Panc1 (cell line): ENCODE measurements at regions not wholly inside any gene's neighbourhood (a gene's known extent, or its start where the extent isn't known, plus 50 kb on each side); places are given as distances from the start of the nearest gene placed in this dataset.

Experiments
- ATAC-seq: fragments of 200-7000 bp; cut with Tn5 transposase; 2 replicates; pipeline ENCODE4 v1.9.1; 2020; ENCODE audit warnings: mild to moderate bottlenecking, moderate library complexity
- BruUV-seq: library from RNA; stranded (reverse); fragments of 400-500 nt; replicated peaks from 2 replicates; lab custom pipeline; 2021; lab: Mats Ljungman, UMichigan
- CTCF ChIA-PET: fragments of 300-600 bp; sonication (Branson Sonifier 250); formaldehyde crosslinking; loops from one replicate; lab custom pipeline; 2022; ENCODE audit warnings: antibody characterized with exemption; lab: Charles Lee
- POLR2A ChIA-PET: fragments of 300-600 bp; sonication (Branson Sonifier 250); formaldehyde crosslinking; loops from one replicate; lab custom pipeline; 2022; ENCODE audit warnings: antibody characterized with exemption; lab: Charles Lee
- DNase-seq: peaks from one replicate; pipeline ENCODE4 v3.0.0-alpha.2; 2010; ENCODE audit warnings: low read depth, low spot score
- H3K27ac ChIP-seq: 2 replicates; pipeline ENCODE4 v1.5.1; 2011; ENCODE audit warnings: mild to moderate bottlenecking, low read length, inconsistent platforms
- H3K27me3 ChIP-seq: fragments of 200-500 bp; sonication (Bioruptor generic); 2 replicates; pipeline ENCODE4 v1.6.0; 2014; ENCODE audit warnings: low read length, inconsistent platforms; ENCODE audit not compliant: control insufficient read depth, insufficient read depth
- H3K36me3 ChIP-seq: fragments of 200-500 bp; sonication (Bioruptor generic); 2 replicates; pipeline ENCODE4 v1.5.1; 2014; ENCODE audit warnings: inconsistent platforms, mild to moderate bottlenecking, low read length, moderate library complexity; ENCODE audit not compliant: control insufficient read depth, insufficient read depth
- H3K4me1 ChIP-seq: 2 replicates; pipeline ENCODE4 v1.5.1; 2011; ENCODE audit warnings: inconsistent platforms, mild to moderate bottlenecking, low read length, moderate library complexity; ENCODE audit not compliant: control insufficient read depth, insufficient read depth
- H3K4me3 ChIP-seq, 2 experiments: 2 replicates each; pipeline ENCODE4 v1.5.1; 2011 to 2012; ENCODE audit warnings: low read depth in 2 of 2, low read length in 2 of 2, mild to moderate bottlenecking in 2 of 2, inconsistent platforms in 1 of 2, moderate library complexity in 1 of 2
- H3K9me3 ChIP-seq: fragments of 200-500 bp; sonication (Bioruptor generic); 2 replicates; pipeline ENCODE4 v1.5.1; 2014; ENCODE audit warnings: low read depth, mild to moderate bottlenecking, inconsistent platforms, low read length, moderate library complexity; ENCODE audit not compliant: control insufficient read depth, insufficient read depth
- POLR2AphosphoS5 ChIP-seq: IDR thresholded peaks from 2 replicates; pipeline ENCODE4 v1.6.1; 2012; ENCODE audit warnings: mild to moderate bottlenecking, low read depth, low read length, moderate library complexity
- SIN3A ChIP-seq: IDR thresholded peaks from 2 replicates; pipeline ENCODE4 v1.6.1; 2012; ENCODE audit warnings: low read depth, mild to moderate bottlenecking, low read length, moderate library complexity, borderline replicate concordance; ENCODE audit not compliant: insufficient read depth
- TCF7L2 ChIP-seq: IDR thresholded peaks from 2 replicates; pipeline ENCODE4 v1.6.1; 2011; ENCODE audit warnings: mild to moderate bottlenecking, low read depth, low read length, inconsistent platforms
- in situ Hi-C: cut with HindIII; loops from 2 replicates; pipeline ENCODE4 v1.10.0; 2016; ENCODE audit warnings: low sequenced_read_pairs, low pct_unique_long_range_greater_than_20kb
- intact Hi-C: fragments of 100-400 bp; cut with micrococcal nuclease; formaldehyde crosslinking; loops from one replicate; pipeline ENCODE4 v1.10.0; 2022; ENCODE audit not compliant: unreplicated experiment
- TF ChIP-seq, protein P1 (sequence below), 2 experiments: IDR thresholded peaks; 2 replicates each; pipeline ENCODE4 v1.6.1; 2011 to 2012; ENCODE audit warnings: low read depth in 2 of 2, control low read depth in 1 of 2, low read length in 1 of 2, mild to moderate bottlenecking in 1 of 2, moderate library complexity in 1 of 2; ENCODE audit not compliant: insufficient read depth in 1 of 2
- TF ChIP-seq, protein P2 (sequence below): fragments of 450-650 bp; IDR thresholded peaks from 2 replicates; pipeline ENCODE4 v1.5.1; 2017; ENCODE audit warnings: mild to moderate bottlenecking

DNA sequence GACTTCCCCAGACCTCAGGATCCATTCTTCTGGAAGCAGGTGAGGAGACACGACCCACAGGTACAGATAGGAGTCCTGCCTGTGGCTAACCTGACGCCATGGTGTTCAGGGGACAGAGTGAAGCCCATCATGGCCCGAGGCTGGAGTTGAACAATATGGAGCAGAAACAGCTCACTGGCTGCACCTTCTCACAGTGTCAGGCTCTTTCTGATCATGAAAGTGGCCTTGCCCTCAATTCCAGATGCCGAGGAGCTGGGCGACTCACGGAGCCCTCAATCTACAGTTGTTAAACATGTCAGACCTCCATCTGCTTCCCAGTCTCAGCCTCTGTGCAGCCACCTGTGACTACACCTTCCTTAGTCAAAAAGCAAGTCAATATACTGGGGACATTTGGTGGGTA, 110.8 kb upstream of the SMAD3 start:
- in situ Hi-C loops = no loop called here

DNA sequence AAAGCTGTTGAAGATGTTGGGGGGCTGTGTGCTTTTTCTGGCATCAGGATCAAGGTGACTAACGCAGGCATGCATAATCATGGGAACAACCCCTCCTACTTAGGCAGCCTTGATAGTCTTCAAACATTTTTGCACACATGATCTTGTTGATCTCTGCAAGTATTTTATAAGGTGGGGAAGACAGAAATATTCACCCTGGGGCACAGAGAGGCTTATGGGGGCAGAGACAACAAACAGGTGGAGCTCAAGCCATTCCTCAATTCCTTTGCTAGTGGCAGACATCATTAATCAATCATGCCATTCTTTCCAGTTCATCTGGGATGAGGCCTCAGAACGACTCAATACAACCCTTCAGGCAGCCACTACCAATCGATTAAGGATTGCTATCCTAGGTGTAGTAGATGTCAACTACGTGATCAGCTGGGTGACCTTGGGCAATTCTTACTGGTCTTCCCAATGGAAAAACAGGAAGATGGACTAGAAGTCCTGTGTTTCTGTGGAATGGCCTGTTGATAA, 110.3 kb upstream of the SMAD3 start:
- Histone ChIP-seq H3K4me1 (peaks cover 11% of the 10 kb centered on the region), H3K4me3 (no peak overlapping the region), H3K36me3 (no peaks in the 10 kb centered on the region), H3K27me3 (no peaks in the 10 kb centered on the region), H3K27ac (peak overlapping the region; percentile 67; the same call in 1 of the 2 replicates), H3K9me3 (no peaks in the 10 kb centered on the region)
- CTCF ChIA-PET = no interaction called here
- ATAC-seq = no peak
- BruUV-seq = no TSS peak
- POLR2A ChIA-PET = no interaction called here
- intact Hi-C loops (no loop called here), in situ Hi-C loops (no loop called here)
- no peak for TF ChIP-seq TCF7L2
- TF ChIP-seq SIN3A = no peak
- TF ChIP-seq, protein P1, sequence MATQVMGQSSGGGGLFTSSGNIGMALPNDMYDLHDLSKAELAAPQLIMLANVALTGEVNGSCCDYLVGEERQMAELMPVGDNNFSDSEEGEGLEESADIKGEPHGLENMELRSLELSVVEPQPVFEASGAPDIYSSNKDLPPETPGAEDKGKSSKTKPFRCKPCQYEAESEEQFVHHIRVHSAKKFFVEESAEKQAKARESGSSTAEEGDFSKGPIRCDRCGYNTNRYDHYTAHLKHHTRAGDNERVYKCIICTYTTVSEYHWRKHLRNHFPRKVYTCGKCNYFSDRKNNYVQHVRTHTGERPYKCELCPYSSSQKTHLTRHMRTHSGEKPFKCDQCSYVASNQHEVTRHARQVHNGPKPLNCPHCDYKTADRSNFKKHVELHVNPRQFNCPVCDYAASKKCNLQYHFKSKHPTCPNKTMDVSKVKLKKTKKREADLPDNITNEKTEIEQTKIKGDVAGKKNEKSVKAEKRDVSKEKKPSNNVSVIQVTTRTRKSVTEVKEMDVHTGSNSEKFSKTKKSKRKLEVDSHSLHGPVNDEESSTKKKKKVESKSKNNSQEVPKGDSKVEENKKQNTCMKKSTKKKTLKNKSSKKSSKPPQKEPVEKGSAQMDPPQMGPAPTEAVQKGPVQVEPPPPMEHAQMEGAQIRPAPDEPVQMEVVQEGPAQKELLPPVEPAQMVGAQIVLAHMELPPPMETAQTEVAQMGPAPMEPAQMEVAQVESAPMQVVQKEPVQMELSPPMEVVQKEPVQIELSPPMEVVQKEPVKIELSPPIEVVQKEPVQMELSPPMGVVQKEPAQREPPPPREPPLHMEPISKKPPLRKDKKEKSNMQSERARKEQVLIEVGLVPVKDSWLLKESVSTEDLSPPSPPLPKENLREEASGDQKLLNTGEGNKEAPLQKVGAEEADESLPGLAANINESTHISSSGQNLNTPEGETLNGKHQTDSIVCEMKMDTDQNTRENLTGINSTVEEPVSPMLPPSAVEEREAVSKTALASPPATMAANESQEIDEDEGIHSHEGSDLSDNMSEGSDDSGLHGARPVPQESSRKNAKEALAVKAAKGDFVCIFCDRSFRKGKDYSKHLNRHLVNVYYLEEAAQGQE (IDR thresholded peaks at IDR 0.05; ENCODE audit: insufficient read depth in 1 of 2, low read depth in 2 of 2, low read length in 1 of 2) = no peak
- TF ChIP-seq POLR2AphosphoS5 = no peak
- TF ChIP-seq, protein P2, sequence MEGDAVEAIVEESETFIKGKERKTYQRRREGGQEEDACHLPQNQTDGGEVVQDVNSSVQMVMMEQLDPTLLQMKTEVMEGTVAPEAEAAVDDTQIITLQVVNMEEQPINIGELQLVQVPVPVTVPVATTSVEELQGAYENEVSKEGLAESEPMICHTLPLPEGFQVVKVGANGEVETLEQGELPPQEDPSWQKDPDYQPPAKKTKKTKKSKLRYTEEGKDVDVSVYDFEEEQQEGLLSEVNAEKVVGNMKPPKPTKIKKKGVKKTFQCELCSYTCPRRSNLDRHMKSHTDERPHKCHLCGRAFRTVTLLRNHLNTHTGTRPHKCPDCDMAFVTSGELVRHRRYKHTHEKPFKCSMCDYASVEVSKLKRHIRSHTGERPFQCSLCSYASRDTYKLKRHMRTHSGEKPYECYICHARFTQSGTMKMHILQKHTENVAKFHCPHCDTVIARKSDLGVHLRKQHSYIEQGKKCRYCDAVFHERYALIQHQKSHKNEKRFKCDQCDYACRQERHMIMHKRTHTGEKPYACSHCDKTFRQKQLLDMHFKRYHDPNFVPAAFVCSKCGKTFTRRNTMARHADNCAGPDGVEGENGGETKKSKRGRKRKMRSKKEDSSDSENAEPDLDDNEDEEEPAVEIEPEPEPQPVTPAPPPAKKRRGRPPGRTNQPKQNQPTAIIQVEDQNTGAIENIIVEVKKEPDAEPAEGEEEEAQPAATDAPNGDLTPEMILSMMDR = no peak
- no peak for DNase-seq

More for the DNA sequence above, 110.8 kb upstream of the SMAD3 start:
- DNase-seq (no peak), ATAC-seq (no peak)
- ChIA-PET CTCF (no interaction called here), POLR2A (no interaction called here)
- TF ChIP-seq, protein P1 (IDR thresholded peaks at IDR 0.05; ENCODE audit: insufficient read depth in 1 of 2, low read depth in 2 of 2, low read length in 1 of 2) = no peak
- TF ChIP-seq TCF7L2 (no peak), SIN3A (no peak), POLR2AphosphoS5 (no peak)
- TF ChIP-seq, protein P2 = no peak
- no TSS peak for BruUV-seq
- intact Hi-C loops = no loop called here
- Histone ChIP-seq H3K36me3 (no peaks in the 10 kb centered on the region), H3K4me1 (peaks cover 11% of the 10 kb centered on the region), H3K9me3 (peaks cover 3% of the 10 kb centered on the region; the same call in 1 of the 2 replicates), H3K4me3 (no peak overlapping the region), H3K27me3 (no peaks in the 10 kb centered on the region), H3K27ac (peak overlapping the region; percentile 67)
